ENCODE measurements at regions not wholly inside any gene's neighbourhood (a gene's known extent, or its start where the extent isn't known, plus 50 kb on each side); places are given as distances from the start of the nearest gene placed in this dataset.
"Not testable (repeated sequence)": the region's sequence is repeated elsewhere in the genome, so short reads cannot be mapped to it uniquely, and the experiment has no call there.

- Mint-ChIP-seq H3K4me1 (ENCODE audit: low read depth) (no peaks in the 10 kb centered on the region), H3K27ac (no peak overlapping the region), H3K9me3 (no peaks in the 10 kb centered on the region), H3K27me3 (ENCODE audit: low read depth) (no peaks in the 10 kb centered on the region), H3K36me3 (ENCODE audit: insufficient read depth in 2 of 2) (no peaks in the 10 kb centered on the region), H3K4me3 (no peak overlapping the region)
- no peak for ATAC-seq (replicated peaks in 1 of 2)
- DNase-seq: no peak
Observed at GRCh38 chr9:82480921-82481320, 492.3 kb downstream of the SPATA31D1 start.

- Mint-ChIP-seq H3K27me3 (ENCODE audit: low read depth) (no peaks in the 10 kb centered on the region), H3K4me1 (ENCODE audit: low read depth) (no peaks in the 10 kb centered on the region), H3K27ac (no peak overlapping the region), H3K36me3 (ENCODE audit: insufficient read depth in 2 of 2) (no peaks in the 10 kb centered on the region), H3K4me3 (no peak overlapping the region), H3K9me3 (no peaks in the 10 kb centered on the region)
- no peak for DNase-seq
- ATAC-seq (replicated peaks in 1 of 2): no peak
Observed at GRCh38 chr9:82487935-82488312, 499.4 kb downstream of the SPATA31D1 start.

DNA sequence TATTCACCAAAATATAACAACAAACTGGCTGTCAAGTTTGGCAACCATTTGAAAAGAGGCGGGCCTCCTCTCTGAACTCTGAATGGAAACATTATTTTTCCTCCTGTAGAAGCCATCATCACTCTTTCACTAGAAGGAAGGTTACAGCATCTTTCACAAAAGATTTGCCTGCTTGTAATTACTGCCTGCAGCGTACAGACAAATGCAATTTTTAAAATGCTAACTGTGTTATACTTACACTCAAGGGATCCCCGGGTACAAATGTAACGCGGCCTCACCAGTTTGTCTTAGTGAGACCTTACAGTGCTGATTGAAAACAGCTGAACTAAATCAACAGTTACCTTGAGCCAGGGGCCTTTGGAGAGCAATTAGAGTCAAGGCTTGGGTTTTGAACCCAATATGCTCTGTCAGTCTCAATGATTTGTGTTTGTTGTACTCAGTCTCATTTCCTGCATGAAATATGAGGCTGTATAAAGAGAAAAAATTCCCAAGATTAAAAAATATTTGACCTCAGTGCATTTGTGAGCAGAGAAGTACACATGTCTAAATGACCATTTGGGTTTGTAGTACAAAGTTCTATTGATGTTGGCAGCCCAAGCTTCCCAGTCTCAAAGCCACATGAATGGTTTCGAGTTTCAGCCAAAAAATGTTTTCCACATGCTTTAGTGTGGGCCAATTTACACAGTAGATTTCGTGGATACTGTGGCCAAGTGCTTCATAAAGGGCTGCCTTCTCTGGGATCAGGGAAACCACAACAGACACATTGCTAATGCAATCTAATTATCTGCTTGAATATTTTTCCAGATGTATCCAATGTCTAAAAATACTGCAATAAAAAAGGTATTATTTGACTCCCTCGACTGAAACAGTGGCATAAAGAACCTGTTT lies 500.0 kb downstream of the SPATA31D1 start:
- H3K36me3 Mint-ChIP-seq (ENCODE audit: insufficient read depth in 2 of 2): no peaks in the 10 kb centered on the region

DNA sequence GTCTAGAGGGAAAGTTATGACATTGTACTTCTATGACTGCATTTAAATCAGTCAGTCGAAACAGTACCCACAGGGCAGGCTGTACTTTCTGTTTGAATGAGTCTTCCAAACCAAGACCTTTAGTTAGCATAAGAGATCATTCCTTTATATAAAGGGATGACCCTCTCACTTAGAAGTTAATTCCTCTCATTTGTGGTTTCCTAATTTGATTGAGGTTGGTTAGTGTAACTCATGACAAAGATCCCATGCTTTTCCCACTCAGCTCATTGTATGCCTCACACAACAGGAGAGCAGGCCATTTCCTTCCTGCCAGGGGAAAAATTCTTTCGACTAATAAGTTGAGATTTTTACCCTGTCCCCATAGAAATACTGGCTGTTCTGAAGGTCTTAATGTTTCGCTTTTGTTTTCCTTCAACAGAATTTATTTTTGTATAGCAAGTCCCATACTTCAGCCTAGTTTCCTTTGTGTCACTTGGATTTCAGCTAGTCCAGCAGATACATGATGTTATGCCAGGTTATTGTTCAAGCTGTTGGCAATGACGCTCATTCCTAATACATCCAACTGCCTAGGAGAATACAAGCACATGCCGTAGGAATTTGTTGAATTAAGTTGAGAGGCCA lies 500.7 kb downstream of the SPATA31D1 start:
- Mint-ChIP-seq H3K36me3 (ENCODE audit: insufficient read depth in 2 of 2) (no peaks in the 10 kb centered on the region), H3K4me3 (no peak overlapping the region), H3K9me3 (no peaks in the 10 kb centered on the region), H3K27me3 (ENCODE audit: low read depth) (no peaks in the 10 kb centered on the region), H3K27ac (no peak overlapping the region), H3K4me1 (ENCODE audit: low read depth) (no peaks in the 10 kb centered on the region)
- ATAC-seq (replicated peaks in 1 of 2) (no peak), DNase-seq (no peak)

More for the DNA sequence above, 500.0 kb downstream of the SPATA31D1 start:
- H3K27me3 Mint-ChIP-seq (ENCODE audit: low read depth): no peaks in the 10 kb centered on the region
- no peaks in the 10 kb centered on the region for H3K9me3 Mint-ChIP-seq
- no peaks in the 10 kb centered on the region for H3K4me1 Mint-ChIP-seq (ENCODE audit: low read depth)
- no peak overlapping the region for H3K4me3 Mint-ChIP-seq
- DNase-seq: no peak
- no peak overlapping the region for H3K27ac Mint-ChIP-seq
- no peak for ATAC-seq (replicated peaks in 1 of 2)

- no peaks in the 10 kb centered on the region for H3K4me1 Mint-ChIP-seq (ENCODE audit: low read depth)
- no peak overlapping the region for H3K27ac Mint-ChIP-seq
- H3K4me3 Mint-ChIP-seq: no peak overlapping the region
- no peak for DNase-seq
- ATAC-seq (replicated peaks in 1 of 2): no peak
- no peaks in the 10 kb centered on the region for H3K9me3 Mint-ChIP-seq
- no peaks in the 10 kb centered on the region for H3K27me3 Mint-ChIP-seq (ENCODE audit: low read depth)
- no peaks in the 10 kb centered on the region for H3K36me3 Mint-ChIP-seq (ENCODE audit: insufficient read depth in 2 of 2)
Observed at GRCh38 chr9:82490019-82490499, 501.5 kb downstream of the SPATA31D1 start.

GRCh38 chr9:82490821-82491220 lies 502.2 kb downstream of the SPATA31D1 start:
- H3K4me1 Mint-ChIP-seq (ENCODE audit: low read depth); DNase-seq; H3K4me3 Mint-ChIP-seq; H3K27me3 Mint-ChIP-seq (ENCODE audit: low read depth); H3K9me3 Mint-ChIP-seq; H3K27ac Mint-ChIP-seq; ATAC-seq (replicated peaks in 1 of 2); H3K36me3 Mint-ChIP-seq (ENCODE audit: insufficient read depth in 2 of 2): not testable (repeated sequence)

DNA sequence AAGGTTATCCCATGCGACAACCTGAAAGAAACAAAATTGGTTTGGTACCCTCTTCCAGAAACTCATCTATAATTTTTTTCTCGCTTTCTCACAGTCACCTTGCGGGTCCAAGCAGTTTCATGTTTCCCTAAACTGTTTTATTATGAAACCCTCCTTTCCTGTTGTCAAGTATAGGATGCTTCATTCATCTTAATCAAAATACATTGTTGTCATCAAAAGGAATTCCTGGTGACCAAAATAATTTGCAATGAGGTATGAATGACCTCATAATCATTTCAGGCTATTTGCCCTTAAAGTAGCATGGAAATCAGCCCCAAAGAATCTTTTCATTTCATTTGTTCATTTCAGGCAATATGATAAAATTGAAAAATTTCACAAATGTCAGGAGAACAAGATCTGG lies 503.0 kb downstream of the SPATA31D1 start:
- Mint-ChIP-seq H3K36me3 (ENCODE audit: insufficient read depth in 2 of 2) (peaks cover 0 to under 1% of the 10 kb centered on the region in 2 donors), H3K4me3 (no peak overlapping the region), H3K27me3 (ENCODE audit: low read depth) (no peaks in the 10 kb centered on the region), H3K27ac (no peak overlapping the region), H3K9me3 (peaks cover 0 to under 1% of the 10 kb centered on the region in 2 donors), H3K4me1 (ENCODE audit: low read depth) (no peaks in the 10 kb centered on the region)
- ATAC-seq (replicated peaks in 1 of 2) (no peak), DNase-seq (no peak)

DNA sequence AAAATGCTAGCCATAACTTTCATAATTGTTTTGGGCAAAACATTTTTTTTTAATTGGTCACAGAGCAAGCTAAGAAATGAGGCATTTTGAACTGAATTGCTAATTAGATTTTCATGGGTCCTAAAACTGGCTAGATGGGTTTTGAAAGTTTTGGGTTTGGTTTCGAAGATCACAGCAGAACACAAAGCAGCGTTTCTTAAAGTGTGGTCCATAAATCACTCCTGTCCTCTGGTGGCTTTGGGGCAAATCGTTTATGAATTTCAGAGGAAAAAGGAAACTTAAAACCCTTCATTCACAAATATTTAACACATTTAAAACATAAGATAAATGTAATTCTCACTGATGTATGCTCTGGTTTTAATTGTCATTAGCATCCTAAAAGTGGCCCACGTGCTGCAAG lies 503.7 kb downstream of the SPATA31D1 start:
- Mint-ChIP-seq H3K9me3 (peaks cover 0 to 3% of the 10 kb centered on the region in 2 donors), H3K4me1 (ENCODE audit: low read depth) (no peaks in the 10 kb centered on the region), H3K36me3 (ENCODE audit: insufficient read depth in 2 of 2) (peaks cover 0 to 2% of the 10 kb centered on the region in 2 donors), H3K27ac (no peak overlapping the region), H3K4me3 (no peak overlapping the region), H3K27me3 (ENCODE audit: low read depth) (no peaks in the 10 kb centered on the region)
- no peak for ATAC-seq (replicated peaks in 1 of 2)
- no peak for DNase-seq

DNA sequence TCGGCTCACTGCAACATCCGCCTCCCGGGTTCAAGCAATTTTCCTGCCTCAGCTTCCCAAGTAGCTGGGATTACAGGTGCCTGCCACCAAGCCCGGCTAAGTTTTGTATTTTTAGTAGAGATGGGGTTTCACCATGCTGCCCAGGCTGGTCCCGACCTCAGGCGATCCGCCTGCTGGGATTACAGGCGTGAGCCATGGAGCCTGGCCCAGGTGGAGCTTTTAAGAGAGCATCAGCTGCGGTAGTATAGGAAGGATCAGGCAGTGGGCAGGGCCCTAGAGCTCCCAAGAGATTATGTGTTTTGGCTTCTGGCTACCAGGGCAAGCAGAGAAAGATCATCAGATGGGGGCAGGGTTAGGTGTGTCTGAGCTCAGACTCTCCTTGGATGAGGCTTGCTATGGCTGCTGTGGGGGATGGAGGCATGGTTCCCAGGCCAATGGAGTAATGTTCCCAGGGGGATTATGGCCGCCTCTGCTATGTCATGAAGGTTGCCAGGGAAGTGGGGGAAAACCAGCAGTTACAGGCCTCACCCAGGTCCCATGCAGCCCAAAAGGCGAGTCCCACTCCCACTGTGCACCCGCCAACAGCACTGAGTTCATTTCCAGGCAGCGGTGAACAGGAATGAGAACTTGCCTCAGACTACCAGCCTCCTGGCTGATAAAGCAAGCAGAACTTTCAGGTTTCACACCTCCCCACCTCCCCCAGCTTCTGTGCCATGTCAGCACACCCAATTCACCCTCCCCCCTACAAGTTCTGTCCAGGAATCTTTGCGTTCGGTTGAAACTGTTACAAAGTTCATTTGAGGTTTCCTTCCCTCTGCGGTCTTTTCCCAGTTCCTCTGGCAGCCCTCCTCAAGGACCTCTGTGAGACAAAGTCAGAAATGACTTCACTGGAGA lies 507.6 kb downstream of the SPATA31D1 start:
- H3K36me3 Mint-ChIP-seq (ENCODE audit: insufficient read depth in 2 of 2): peaks cover 0 to 2% of the 10 kb centered on the region in 2 donors
- H3K27me3 Mint-ChIP-seq (ENCODE audit: low read depth): no peaks in the 10 kb centered on the region
- H3K4me1 Mint-ChIP-seq (ENCODE audit: low read depth): no peaks in the 10 kb centered on the region
- DNase-seq: no peak
- ATAC-seq (replicated peaks in 1 of 2): no peak
- no peak overlapping the region for H3K27ac Mint-ChIP-seq
- H3K9me3 Mint-ChIP-seq: peaks cover 3% of the 10 kb centered on the region in 2 donors
- no peak overlapping the region for H3K4me3 Mint-ChIP-seq

- H3K27ac Mint-ChIP-seq: no peak overlapping the region
- DNase-seq (no peak), ATAC-seq (replicated peaks in 1 of 2) (no peak)
- no peaks in the 10 kb centered on the region for H3K27me3 Mint-ChIP-seq (ENCODE audit: low read depth)
- H3K4me3 Mint-ChIP-seq: no peak overlapping the region
- peaks cover 3 to 8% of the 10 kb centered on the region in 2 donors for H3K9me3 Mint-ChIP-seq
- no peaks in the 10 kb centered on the region for H3K4me1 Mint-ChIP-seq (ENCODE audit: low read depth)
- H3K36me3 Mint-ChIP-seq (ENCODE audit: insufficient read depth in 2 of 2): peaks cover 0 to 2% of the 10 kb centered on the region in 2 donors
Observed at GRCh38 chr9:82498541-82499317, 510.2 kb downstream of the SPATA31D1 start.

GRCh38 chr9:82499337-82499736 lies 510.8 kb downstream of the SPATA31D1 start:
- Mint-ChIP-seq H3K9me3 (peaks cover 3 to 10% of the 10 kb centered on the region in 2 donors), H3K27ac (no peak overlapping the region)
- ATAC-seq (replicated peaks in 1 of 2): no peak

GRCh38 chr9:82504620-82505019 lies 516.0 kb downstream of the SPATA31D1 start:
- Mint-ChIP-seq H3K9me3 (peaks cover 5 to 27% of the 10 kb centered on the region in 2 donors), H3K4me1 (ENCODE audit: low read depth) (no peaks in the 10 kb centered on the region), H3K27me3 (ENCODE audit: low read depth) (no peaks in the 10 kb centered on the region), H3K27ac (no peak overlapping the region), H3K4me3 (no peak overlapping the region), H3K36me3 (ENCODE audit: insufficient read depth in 2 of 2) (peaks cover 2 to 4% of the 10 kb centered on the region in 2 donors)
- ATAC-seq (replicated peaks in 1 of 2) (no peak), DNase-seq (no peak)

More at GRCh38 chr9:82499337-82499736, 510.8 kb downstream of the SPATA31D1 start:
- DNase-seq: no peak
- Mint-ChIP-seq H3K27me3 (ENCODE audit: low read depth) (no peaks in the 10 kb centered on the region), H3K4me3 (no peak overlapping the region), H3K4me1 (ENCODE audit: low read depth) (no peaks in the 10 kb centered on the region), H3K36me3 (ENCODE audit: insufficient read depth in 2 of 2) (peaks cover 0 to 2% of the 10 kb centered on the region in 2 donors)
